ENCODE measurements at regions not wholly inside any gene's neighbourhood (a gene's known extent, or its start where the extent isn't known, plus 50 kb on each side); places are given as distances from the start of the nearest gene placed in this dataset.

DNA sequence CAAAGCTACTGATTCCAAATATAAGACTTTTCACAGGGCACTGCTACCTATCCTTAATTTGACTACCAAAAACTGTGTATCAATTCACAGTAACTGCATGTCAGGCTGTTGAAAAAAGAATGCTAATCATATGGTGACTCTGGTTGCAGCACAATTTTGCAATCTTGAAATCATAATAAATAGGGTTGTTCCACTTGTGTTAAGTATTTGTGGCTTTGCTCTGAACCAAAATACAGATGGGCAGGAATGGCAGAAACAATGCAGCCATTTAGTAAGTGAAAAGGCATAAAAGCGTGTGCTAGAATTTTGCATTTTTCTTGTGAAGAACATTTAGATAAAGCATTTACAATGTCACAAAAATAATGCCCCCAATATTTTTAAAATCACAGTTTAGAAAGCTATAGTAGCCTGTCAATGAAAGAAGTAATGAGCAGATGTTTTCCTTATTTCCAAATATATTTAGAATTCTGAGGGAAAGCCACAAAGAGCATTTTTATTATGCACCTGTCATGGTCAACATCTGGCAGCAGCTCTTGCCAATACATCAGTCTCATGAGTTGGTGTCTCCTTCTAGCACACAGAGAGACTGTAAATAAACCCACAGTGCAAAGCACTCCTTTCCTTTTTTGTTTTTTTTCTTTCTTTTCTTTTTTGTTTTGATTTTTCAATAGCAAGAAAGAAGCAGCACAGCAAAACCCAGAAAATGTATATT lies 54.8 kb upstream of the PAM start:
- Histone ChIP-seq H3K9me3 (no peaks in the 10 kb centered on the region), H3K4me1 (no peaks in the 10 kb centered on the region), H3K27me3 (peaks cover 0 to 5% of the 10 kb centered on the region in 2 donors), H3K4me3 (no peak overlapping the region), H3K27ac (no peak overlapping the region), H3K36me3 (no peaks in the 10 kb centered on the region)
- ATAC-seq (no peak), DNase-seq (no peak)
- TF ChIP-seq, protein P1, sequence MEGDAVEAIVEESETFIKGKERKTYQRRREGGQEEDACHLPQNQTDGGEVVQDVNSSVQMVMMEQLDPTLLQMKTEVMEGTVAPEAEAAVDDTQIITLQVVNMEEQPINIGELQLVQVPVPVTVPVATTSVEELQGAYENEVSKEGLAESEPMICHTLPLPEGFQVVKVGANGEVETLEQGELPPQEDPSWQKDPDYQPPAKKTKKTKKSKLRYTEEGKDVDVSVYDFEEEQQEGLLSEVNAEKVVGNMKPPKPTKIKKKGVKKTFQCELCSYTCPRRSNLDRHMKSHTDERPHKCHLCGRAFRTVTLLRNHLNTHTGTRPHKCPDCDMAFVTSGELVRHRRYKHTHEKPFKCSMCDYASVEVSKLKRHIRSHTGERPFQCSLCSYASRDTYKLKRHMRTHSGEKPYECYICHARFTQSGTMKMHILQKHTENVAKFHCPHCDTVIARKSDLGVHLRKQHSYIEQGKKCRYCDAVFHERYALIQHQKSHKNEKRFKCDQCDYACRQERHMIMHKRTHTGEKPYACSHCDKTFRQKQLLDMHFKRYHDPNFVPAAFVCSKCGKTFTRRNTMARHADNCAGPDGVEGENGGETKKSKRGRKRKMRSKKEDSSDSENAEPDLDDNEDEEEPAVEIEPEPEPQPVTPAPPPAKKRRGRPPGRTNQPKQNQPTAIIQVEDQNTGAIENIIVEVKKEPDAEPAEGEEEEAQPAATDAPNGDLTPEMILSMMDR (IDR thresholded peaks at IDR 0.05), result no peak
- no peak for TF ChIP-seq POLR2A (IDR thresholded peaks at IDR 0.05)
- intact Hi-C loops (cut with DNase I), result no loop called here
- WGBS (ENCODE audit: insufficient coverage, low coverage, low lambda C conversion rate, missing lambda C conversion rate), result 87% methylated on average over 1 of the region's 1 CpG

DNA sequence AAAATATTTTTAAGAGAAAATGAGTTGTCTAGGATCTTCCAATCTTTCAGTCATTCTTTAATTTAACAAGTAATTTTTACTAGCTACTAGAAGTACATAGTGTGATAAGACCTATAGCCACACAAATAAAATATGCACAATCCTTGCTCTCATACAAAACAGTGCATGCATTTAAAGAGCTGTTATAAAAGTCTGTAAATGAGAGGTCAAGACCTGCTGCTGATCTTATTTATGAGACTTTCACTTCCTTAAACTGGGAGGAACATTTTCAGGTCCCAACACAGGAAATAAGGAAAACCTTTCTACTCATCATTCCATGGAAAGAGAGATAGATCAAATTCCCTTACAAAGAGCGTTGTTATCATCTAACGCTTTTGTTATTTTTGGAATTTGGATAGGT lies 54.2 kb upstream of the PAM start:
- no peaks in the 10 kb centered on the region for H3K9me3 ChIP-seq
- H3K27me3 ChIP-seq, result peaks cover 0 to 5% of the 10 kb centered on the region in 2 donors
- H3K4me3 ChIP-seq, result no peak overlapping the region
- 49% methylated on average over 2 of the region's 2 CpGs for WGBS (ENCODE audit: insufficient coverage, low coverage, low lambda C conversion rate, missing lambda C conversion rate)
- H3K36me3 ChIP-seq, result no peaks in the 10 kb centered on the region
- ATAC-seq, result no peak
- intact Hi-C loops (cut with DNase I), result no loop called here
- DNase-seq, result no peak
- H3K4me1 ChIP-seq, result no peaks in the 10 kb centered on the region
- TF ChIP-seq, protein P1 (IDR thresholded peaks at IDR 0.05), result no peak
- TF ChIP-seq POLR2A (IDR thresholded peaks at IDR 0.05), result no peak
- no peak overlapping the region for H3K27ac ChIP-seq

DNA sequence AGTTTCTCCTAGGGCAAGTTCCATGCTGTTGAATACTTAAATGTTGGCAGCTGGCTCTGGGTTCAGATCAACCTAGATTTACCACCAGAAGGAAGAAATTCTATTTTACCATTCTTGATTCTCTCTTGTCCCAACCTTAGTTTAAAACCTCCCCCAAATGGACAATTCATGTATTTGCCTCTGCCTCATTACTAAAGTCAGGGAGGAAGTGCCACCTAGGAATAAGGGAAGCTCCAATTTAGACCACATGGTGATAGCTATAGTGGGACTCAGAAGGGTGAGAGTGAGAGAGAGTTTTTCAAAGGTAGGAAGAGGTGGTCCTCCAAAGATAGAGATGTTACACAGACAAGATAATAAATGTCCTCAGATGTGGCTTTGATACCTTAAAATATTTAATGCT lies 53.4 kb upstream of the PAM start:
- no peak for DNase-seq
- Histone ChIP-seq H3K36me3 (no peaks in the 10 kb centered on the region), H3K27me3 (peaks cover 0 to 5% of the 10 kb centered on the region in 2 donors), H3K4me1 (no peaks in the 10 kb centered on the region), H3K4me3 (no peak overlapping the region), H3K9me3 (no peaks in the 10 kb centered on the region), H3K27ac (no peak overlapping the region)
- intact Hi-C loops (cut with DNase I), result no loop called here
- ATAC-seq, result no peak
- TF ChIP-seq POLR2A (IDR thresholded peaks at IDR 0.05), result no peak
- TF ChIP-seq, protein P1 (IDR thresholded peaks at IDR 0.05), result no peak
